ENCODE measurements at regions not wholly inside any gene's neighbourhood (a gene's known extent, or its start where the extent isn't known, plus 50 kb on each side); places are given as distances from the start of the nearest gene placed in this dataset.

GRCh38 chr4:53816561-53816960 is 225.3 kb upstream of the LNX1 start:
- Histone ChIP-seq H3K4me3 (no peak overlapping the region), H3K27me3 (no peaks in the 10 kb centered on the region), H3K9me3 (no peaks in the 10 kb centered on the region), H3K27ac (no peak overlapping the region), H3K36me3 (no peaks in the 10 kb centered on the region), H3K4me1 (no peaks in the 10 kb centered on the region)
- intact Hi-C loops (cut with DNase I): no loop called here
- TF ChIP-seq CTCF (IDR thresholded peaks at IDR 0.05): no peak
- WGBS, 2 donors: 72 to 79% methylated on average over 10 of the region's 10 CpGs
- DNase-seq (no peak), ATAC-seq (no peak)

GRCh38 chr4:53815281-53815680 is 224.0 kb upstream of the LNX1 start:
- no peaks in the 10 kb centered on the region for H3K9me3 ChIP-seq
- TF ChIP-seq CTCF (IDR thresholded peaks at IDR 0.05): no peak
- WGBS, 2 donors: 87 to 88% methylated on average over 3 of the region's 3 CpGs
- DNase-seq (no peak), ATAC-seq (no peak)
- no peaks in the 10 kb centered on the region for H3K36me3 ChIP-seq
- H3K4me3 ChIP-seq: no peak overlapping the region
- intact Hi-C loops (cut with DNase I): no loop called here
- no peaks in the 10 kb centered on the region for H3K27me3 ChIP-seq
- no peak overlapping the region for H3K27ac ChIP-seq
- H3K4me1 ChIP-seq: no peaks in the 10 kb centered on the region

GRCh38 chr4:53813998-53814397 is 222.7 kb upstream of the LNX1 start:
- no peaks in the 10 kb centered on the region for H3K27me3 ChIP-seq
- H3K4me1 ChIP-seq: no peaks in the 10 kb centered on the region
- intact Hi-C loops (cut with DNase I): no loop called here
- TF ChIP-seq CTCF (IDR thresholded peaks at IDR 0.05): no peak
- ATAC-seq (no peak), DNase-seq (no peak)
- 89 to 90% methylated on average over 4 of the region's 4 CpGs for WGBS, 2 donors
- no peak overlapping the region for H3K4me3 ChIP-seq
- no peaks in the 10 kb centered on the region for H3K36me3 ChIP-seq
- H3K27ac ChIP-seq: no peak overlapping the region
- no peaks in the 10 kb centered on the region for H3K9me3 ChIP-seq

- no peak for ATAC-seq
- Histone ChIP-seq H3K9me3 (no peaks in the 10 kb centered on the region), H3K36me3 (no peaks in the 10 kb centered on the region), H3K4me3 (no peak overlapping the region), H3K27ac (no peak overlapping the region), H3K4me1 (no peaks in the 10 kb centered on the region), H3K27me3 (no peaks in the 10 kb centered on the region)
- TF ChIP-seq CTCF (IDR thresholded peaks at IDR 0.05): no peak
- no peak for DNase-seq
- 98 to 99% methylated on average over 4 of the region's 4 CpGs for WGBS, 2 donors
- intact Hi-C loops (cut with DNase I): no loop called here
Observed at GRCh38 chr4:53810643-53811042, 219.4 kb upstream of the LNX1 start.

GRCh38 chr4:53809816-53810215 is 218.5 kb upstream of the LNX1 start:
- Histone ChIP-seq H3K36me3 (no peaks in the 10 kb centered on the region), H3K4me1 (no peaks in the 10 kb centered on the region), H3K4me3 (no peak overlapping the region), H3K27me3 (no peaks in the 10 kb centered on the region), H3K27ac (no peak overlapping the region), H3K9me3 (no peaks in the 10 kb centered on the region)
- ATAC-seq: no peak
- DNase-seq: no peak
- intact Hi-C loops (cut with DNase I): loop anchor here in 3 of 10 donors (10.0 kb wide), 1 partner anchor 315 kb away; no protein-coding TSS in a partner anchor
- no peak for TF ChIP-seq CTCF (IDR thresholded peaks at IDR 0.05)
- WGBS, 2 donors: 96 to 97% methylated on average over 3 of the region's 3 CpGs
